Adrenal gland (tissue), 9 donors: ENCODE measurements at regions not wholly inside any gene's neighbourhood (a gene's known extent, or its start where the extent isn't known, plus 50 kb on each side); places are given as distances from the start of the nearest gene placed in this dataset.

Experiments used
- DNase-seq, 7 donors: peaks; one replicate each; pipeline ENCODE4 v3.0.0-alpha.2; 2019 to 2020
- H3K27ac ChIP-seq, 5 donors: fragments of 200-600 bp; sonication (generic) in 4 of 5; 1 replicate in 3 of 5; 2 replicates in 2 of 5; pipeline versions ENCODE4 v1.5.1 to v1.8.0; 2016 to 2020; ENCODE audit warnings: mild to moderate bottlenecking in 1 of 5
- H3K27me3 ChIP-seq: fragments of 200-600 bp; 2 replicates; pipeline ENCODE4 v1.8.0; 2021
- H3K36me3 ChIP-seq, 2 donors: fragments of 200-600 bp; replicated peaks in 1 of 2; 1 replicate in 1 of 2; 2 replicates in 1 of 2; pipeline versions ENCODE4 v1.5.1 to v1.8.0; 2018 to 2022
- H3K4me1 ChIP-seq, 2 donors: fragments of 200-600 bp; replicated peaks in 1 of 2; 1 replicate in 1 of 2; 2 replicates in 1 of 2; pipeline versions ENCODE4 v1.5.1 to v1.8.0; 2018 to 2021
- H3K4me3 ChIP-seq, 4 donors: fragments of 200-600 bp; sonication (generic) in 3 of 4; one replicate each; pipeline ENCODE4 v1.5.1; 2016 to 2018
- H3K9me3 ChIP-seq, 3 donors: fragments of 200-600 bp; sonication (generic) in 1 of 3; replicated peaks in 1 of 3; 1 replicate in 2 of 3; 2 replicates in 1 of 3; pipeline versions ENCODE4 v1.5.1 to v1.8.0; 2016 to 2021
- CTCF ChIP-seq, 6 experiments: fragments of 450-650 bp in 4 of 6; fragments of 200-600 bp in 2 of 6; sonication (generic) in 1 of 6; IDR thresholded peaks; 1 replicate in 5 of 6; 2 replicates in 1 of 6; pipeline versions ENCODE4 v1.5.1 to v1.8.0; 2016 to 2021; ENCODE audit warnings: antibody characterized with exemption in 6 of 6, mild to moderate bottlenecking in 2 of 6, moderate library complexity in 1 of 6
- POLR2A ChIP-seq, 2 donors: fragments of 450-650 bp; IDR thresholded peaks; one replicate each; pipeline ENCODE4 v1.6.1; 2017; ENCODE audit warnings: antibody characterized with exemption in 2 of 2, mild to moderate bottlenecking in 2 of 2, moderate library complexity in 1 of 2
- WGBS, 4 donors: extraction: QIAGEN DNeasy Blood & Tissue Kit in 2 of 4; methylation state at CpG; one replicate each; pipeline versions ENCODE4 v1.1.5 to v1.1.7; 2013 to 2017; 5-methylcytosine and 5-hydroxymethylcytosine counted together
- intact Hi-C, 2 donors: fragments of 100-400 bp; cut with DNase I; formaldehyde crosslinking; loops; one replicate each; pipeline versions ENCODE4 v1.14.1 to v1.15.0; 2022 to 2023
- small RNA-seq, 2 donors: library from RNA; depleted of rRNA; stranded (forward); fragments of <200 nt; gene quantifications; one replicate each; pipeline ENCODE3, GENCODE V24; 2016
- donor health status: healthy with polysubstance abuse.
- donor health status: Bipolar disorder and iron deficiency.
- donor health status: DM: yes; HTN: yes; CAD: no.
- donor health status: DM: no; HTN: no; CAD: no.
- donor health status: DM: no; HTN: no; CAD: no.

GRCh38 chrX:88437563-88437962 lies 309.5 kb upstream of the CPXCR1 start:
- Histone ChIP-seq H3K4me3 (no peak overlapping the region), H3K27me3 (peaks cover 8% of the 10 kb centered on the region), H3K9me3 (no peaks in the 10 kb centered on the region), H3K4me1 (no peaks in the 10 kb centered on the region), H3K36me3 (no peaks in the 10 kb centered on the region), H3K27ac (no peak overlapping the region)
- no peak for DNase-seq
- TF ChIP-seq CTCF (IDR thresholded peaks at IDR 0.05) (no peak), POLR2A (IDR thresholded peaks at IDR 0.05) (no peak)
- intact Hi-C loops, result no loop called here
- 53 to 80% (median 70%) methylated on average over 1 of the region's 1 CpG for WGBS, 4 donors

GRCh38 chrX:88438209-88438608 lies 308.8 kb upstream of the CPXCR1 start:
- Histone ChIP-seq H3K9me3 (no peaks in the 10 kb centered on the region), H3K36me3 (no peaks in the 10 kb centered on the region), H3K4me1 (no peaks in the 10 kb centered on the region), H3K27ac (no peak overlapping the region), H3K27me3 (peaks cover 8% of the 10 kb centered on the region), H3K4me3 (no peak overlapping the region)
- TF ChIP-seq CTCF (IDR thresholded peaks at IDR 0.05) (no peak), POLR2A (IDR thresholded peaks at IDR 0.05) (no peak)
- 48 to 86% (median 72%) methylated on average over 1 of the region's 1 CpG; no CpG with 5 or more reads in 1 of the 4 donors for WGBS, 4 donors
- intact Hi-C loops, result no loop called here
- no peak for DNase-seq

GRCh38 chrX:88439935-88440334 lies 307.1 kb upstream of the CPXCR1 start:
- Histone ChIP-seq H3K4me3 (no peak overlapping the region), H3K27me3 (peaks cover 8% of the 10 kb centered on the region), H3K9me3 (no peaks in the 10 kb centered on the region), H3K4me1 (no peaks in the 10 kb centered on the region), H3K27ac (no peak overlapping the region), H3K36me3 (no peaks in the 10 kb centered on the region)
- no peak for TF ChIP-seq CTCF (IDR thresholded peaks at IDR 0.05)
- TF ChIP-seq POLR2A (IDR thresholded peaks at IDR 0.05), result no peak
- DNase-seq, result no peak
- intact Hi-C loops, result no loop called here

Small RNA genes lying in the stretch of these regions (small RNA-seq; reads per million reads assigned to genes)
- 0 reads per million in 2 donors for gene AL929325.1
- gene RF01225, result 0 reads per million in 2 donors
